GM18951 (cell line): ENCODE measurements at regions not wholly inside any gene's neighbourhood (a gene's known extent, or its start where the extent isn't known, plus 50 kb on each side); places are given as distances from the start of the nearest gene placed in this dataset.

ENCODE experiments used
- POLR2A ChIP-seq: IDR thresholded peaks from 4 replicates; pipeline ENCODE4 v1.6.1; 2011; ENCODE audit warnings: mild to moderate bottlenecking; ENCODE audit not compliant: insufficient read length, insufficient read depth; ENCODE audit errors: extremely low read depth
- in situ Hi-C: fragments of 300-500 bp; cut with MboI; formaldehyde crosslinking; loops from one replicate; pipeline ENCODE4 v1.12.0; 2022; ENCODE audit warnings: low sequenced_read_pairs, mixed read lengths, inconsistent platforms; ENCODE audit not compliant: unreplicated experiment

GRCh38 chr18:45275367-45276113, 339.7 kb upstream of the SLC14A2 start:
- TF ChIP-seq POLR2A: no peak
- in situ Hi-C loops: no loop called here

GRCh38 chr18:45276878-45277277, 338.4 kb upstream of the SLC14A2 start:
- in situ Hi-C loops: no loop called here
- TF ChIP-seq POLR2A: no peak

GRCh38 chr18:45277908-45278307, 337.4 kb upstream of the SLC14A2 start:
- in situ Hi-C loops: no loop called here
- no peak for TF ChIP-seq POLR2A

- no peak for TF ChIP-seq POLR2A
- in situ Hi-C loops: no loop called here
Observed at GRCh38 chr18:45280481-45281276, 334.6 kb upstream of the SLC14A2 start.

GRCh38 chr18:45282101-45282812, 333.0 kb upstream of the SLC14A2 start:
- in situ Hi-C loops: no loop called here
- TF ChIP-seq POLR2A: no peak

GRCh38 chr18:45284174-45284573, 331.1 kb upstream of the SLC14A2 start:
- in situ Hi-C loops: no loop called here

GRCh38 chr18:45284851-45285250, 330.4 kb upstream of the SLC14A2 start:
- in situ Hi-C loops: no loop called here
- no peak for TF ChIP-seq POLR2A

More at GRCh38 chr18:45284174-45284573, 331.1 kb upstream of the SLC14A2 start:
- TF ChIP-seq POLR2A: no peak

GRCh38 chr18:45285251-45285650, 330.0 kb upstream of the SLC14A2 start:
- TF ChIP-seq POLR2A: no peak
- in situ Hi-C loops: no loop called here

GRCh38 chr18:45286431-45286830, 328.8 kb upstream of the SLC14A2 start:
- no peak for TF ChIP-seq POLR2A
- in situ Hi-C loops: no loop called here

- in situ Hi-C loops: no loop called here
- TF ChIP-seq POLR2A: no peak
Observed at GRCh38 chr18:45287531-45287930, 327.7 kb upstream of the SLC14A2 start.

- in situ Hi-C loops: no loop called here
- TF ChIP-seq POLR2A: no peak
Observed at GRCh38 chr18:45290364-45290763, 324.9 kb upstream of the SLC14A2 start.

- in situ Hi-C loops: no loop called here
- TF ChIP-seq POLR2A: no peak
Observed at GRCh38 chr18:45291621-45292615, 323.4 kb upstream of the SLC14A2 start.
